Skin of body (tissue), 1 donor: ENCODE measurements at regions not wholly inside any gene's neighbourhood (a gene's known extent, or its start where the extent isn't known, plus 50 kb on each side); places are given as distances from the start of the nearest gene placed in this dataset.

Source experiments
- DNase-seq: peaks from one replicate; lab custom pipeline; 2025; lab: John Stamatoyannopoulos, UW

DNA sequence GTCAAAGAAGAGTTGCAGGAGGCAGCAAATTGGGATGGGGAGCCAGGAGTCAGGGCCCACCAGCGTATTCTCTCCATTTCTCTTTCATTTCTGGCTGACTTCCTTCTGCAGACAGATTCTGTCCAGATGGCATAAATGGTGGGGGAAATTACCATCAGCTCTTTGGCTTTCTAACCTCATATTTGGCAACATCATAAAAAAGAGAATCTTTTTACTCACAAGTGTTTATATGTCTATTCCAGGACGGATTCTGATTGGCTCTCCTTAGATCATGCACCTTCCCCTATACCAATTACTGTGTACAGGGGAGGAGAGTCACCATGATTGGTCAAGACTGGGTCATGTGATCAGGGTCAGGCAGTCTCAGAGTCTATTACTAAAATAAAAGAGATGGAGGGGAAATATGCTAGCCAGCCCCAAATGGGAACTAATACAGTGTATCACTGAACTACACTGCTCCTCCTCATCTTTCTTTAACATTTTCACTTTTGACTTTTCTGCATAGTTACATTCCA is 537.1 kb upstream of the EEF2KMT start:
- DNase-seq = no peak

DNA sequence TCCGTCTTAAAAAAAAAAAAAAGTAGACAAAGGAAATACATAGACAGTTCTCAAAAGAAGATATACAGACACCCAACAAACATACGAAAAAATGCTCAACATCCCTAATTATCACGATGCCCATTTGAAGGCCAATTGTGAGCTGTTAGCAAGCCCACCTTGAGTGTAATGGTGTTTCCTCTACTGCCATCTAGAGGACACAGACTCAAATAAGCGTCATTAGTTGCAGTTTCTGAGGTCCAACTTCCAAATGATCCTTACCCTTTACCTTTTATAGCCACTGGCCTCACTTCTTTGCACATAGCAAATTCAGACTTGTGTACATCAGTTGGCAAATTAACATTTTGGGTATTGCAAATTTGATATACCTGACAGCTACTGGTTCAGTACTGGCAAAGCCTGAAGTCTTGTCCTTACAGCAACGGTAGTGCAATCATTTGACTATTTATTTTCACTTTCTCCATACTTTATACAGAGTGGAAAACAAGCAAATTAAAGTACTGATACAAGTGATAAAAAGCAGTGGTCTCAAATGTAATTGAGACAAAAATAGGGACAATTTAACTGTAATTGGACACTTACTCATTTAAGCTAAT is 536.3 kb upstream of the EEF2KMT start:
- no peak for DNase-seq

DNA sequence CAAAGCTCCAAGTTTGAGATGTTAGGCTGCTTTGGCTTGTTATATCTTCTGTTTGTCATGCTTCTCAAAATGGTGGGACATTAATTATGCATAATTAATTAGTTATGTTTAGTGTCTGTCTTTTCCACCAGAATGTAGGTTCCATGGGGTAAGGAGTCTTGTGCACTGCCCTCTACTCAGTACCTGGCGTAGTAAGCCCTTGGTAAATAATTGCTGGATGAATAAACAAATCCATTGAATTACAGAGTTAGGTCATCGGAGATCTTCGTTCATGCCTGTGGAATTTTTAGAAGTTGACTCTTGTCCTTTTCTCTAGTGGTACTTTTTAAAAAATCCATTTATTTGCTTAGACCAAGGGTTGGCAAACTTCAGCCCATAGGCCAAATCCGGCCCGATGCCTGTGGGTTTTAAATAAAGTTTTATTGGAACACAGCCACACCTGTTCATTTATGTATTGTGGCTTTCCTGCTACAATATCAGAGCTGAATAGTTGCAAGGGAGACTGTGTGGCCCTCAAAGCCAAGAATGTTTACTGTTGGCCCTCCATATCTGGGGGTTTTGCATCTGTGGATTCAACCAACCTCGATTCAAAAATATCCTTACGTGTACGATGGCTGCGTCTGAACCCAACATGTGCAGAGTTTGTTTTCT is 524.8 kb upstream of the EEF2KMT start:
- DNase-seq = no peak

GRCh38 chr16:5621826-5622225 is 524.2 kb upstream of the EEF2KMT start:
- no peak for DNase-seq

DNA sequence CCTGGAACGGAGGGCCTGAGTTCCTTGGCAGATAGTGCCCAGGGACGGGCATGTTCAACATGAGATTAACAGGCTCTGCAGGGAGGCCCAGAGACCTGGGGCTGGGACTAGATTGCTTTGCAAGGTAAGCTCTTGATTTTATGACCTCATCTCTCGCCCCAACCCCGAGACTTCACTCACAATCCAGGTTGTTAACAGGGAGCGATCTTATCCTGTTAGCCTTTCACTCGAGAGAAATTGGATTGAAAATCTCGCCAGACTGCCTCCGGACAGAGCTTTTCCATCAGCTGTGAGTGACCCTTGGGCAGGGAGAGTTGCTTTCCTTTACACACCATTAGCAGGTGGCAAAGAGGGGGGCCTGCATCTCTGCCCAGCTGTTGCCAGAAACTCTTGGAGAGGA is 521.7 kb upstream of the EEF2KMT start:
- no peak for DNase-seq

DNA sequence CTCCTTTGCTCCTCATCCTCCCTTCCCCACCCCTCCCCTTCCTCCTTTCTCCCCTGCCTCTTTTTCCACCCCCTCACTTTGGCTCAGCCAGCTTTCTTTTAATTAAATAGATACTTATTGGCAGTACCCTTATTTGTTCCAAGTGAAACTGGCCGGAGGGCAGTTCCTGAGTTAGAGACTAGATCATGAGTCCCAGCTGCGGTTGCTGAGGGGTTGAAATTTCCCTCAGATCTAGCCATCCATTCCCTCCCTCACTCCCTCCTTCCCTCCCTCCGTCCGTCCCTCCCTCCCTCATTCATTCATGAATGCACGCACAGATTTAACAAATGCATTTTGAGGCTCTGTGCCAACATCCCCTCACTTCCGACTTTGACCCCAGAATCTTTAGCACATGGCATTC is 519.2 kb upstream of the EEF2KMT start:
- no peak for DNase-seq

DNA sequence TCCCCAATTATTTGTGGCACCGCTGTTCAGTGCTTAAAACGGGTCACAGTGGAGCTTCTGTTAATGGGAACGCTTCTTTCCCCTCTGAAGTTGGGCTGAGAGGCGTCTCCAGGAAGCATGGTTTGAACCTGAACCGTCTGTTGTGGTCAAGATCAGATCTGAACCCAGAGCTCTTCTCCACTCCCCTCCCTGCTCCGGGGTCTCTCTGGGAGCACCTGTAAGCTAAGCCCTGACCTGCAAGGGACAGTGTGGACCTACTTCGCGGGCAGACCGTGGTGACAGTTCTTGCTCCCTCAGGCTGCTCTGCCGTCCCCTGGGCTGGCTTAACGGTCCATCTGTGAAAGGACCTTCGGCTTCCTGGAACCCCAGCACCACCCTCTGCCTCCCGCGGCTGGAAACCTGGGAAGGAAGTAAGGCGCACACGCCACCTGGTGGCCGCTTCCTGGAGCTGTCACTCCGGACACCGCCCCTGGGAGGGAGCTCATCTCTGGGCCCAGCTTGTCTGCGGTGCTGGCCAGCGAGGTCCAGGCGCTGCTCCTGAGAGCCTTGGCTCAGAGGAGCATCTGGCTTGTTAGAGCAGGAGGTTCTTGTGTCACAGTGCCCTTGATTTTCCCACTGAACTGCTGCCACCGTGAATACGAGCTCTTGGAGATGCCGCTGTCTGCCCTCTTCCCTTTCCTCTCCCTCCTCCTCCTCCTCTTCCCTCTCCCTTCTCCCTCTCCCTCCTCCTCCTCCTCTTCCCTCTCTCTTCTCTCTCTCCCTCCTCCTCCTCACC is 518.5 kb upstream of the EEF2KMT start:
- no peak for DNase-seq

DNA sequence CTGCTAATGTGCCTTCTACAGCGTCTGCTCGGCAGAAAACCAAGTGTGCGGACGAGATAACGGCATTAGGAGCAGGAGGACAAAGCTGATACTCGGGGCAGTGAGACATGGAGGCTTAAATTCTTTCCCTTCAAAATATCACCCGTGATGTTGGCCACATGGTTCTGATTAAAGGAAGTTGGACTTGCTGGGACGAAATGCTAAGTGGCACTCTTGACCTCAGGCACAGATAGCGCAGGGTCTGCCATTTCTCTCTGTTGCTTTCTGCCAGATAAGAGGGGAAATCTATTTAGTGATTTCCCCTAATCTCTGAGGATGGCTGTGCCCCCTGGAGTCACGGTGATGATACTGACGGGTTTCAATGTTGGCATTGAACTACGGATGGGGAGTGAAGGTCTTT is 509.6 kb upstream of the EEF2KMT start:
- DNase-seq = no peak

- DNase-seq = no peak
These were observed 507.8 kb upstream of the EEF2KMT start for GRCh38 chr16:5605404-5605803.

GRCh38 chr16:5604770-5605169 is 507.2 kb upstream of the EEF2KMT start:
- DNase-seq = no peak

GRCh38 chr16:5603836-5604235 is 506.2 kb upstream of the EEF2KMT start:
- no peak for DNase-seq

- no peak for DNase-seq
These were observed 504.4 kb upstream of the EEF2KMT start for GRCh38 chr16:5601957-5602356.

GRCh38 chr16:5598793-5599192 is 501.2 kb upstream of the EEF2KMT start:
- DNase-seq = no peak

DNA sequence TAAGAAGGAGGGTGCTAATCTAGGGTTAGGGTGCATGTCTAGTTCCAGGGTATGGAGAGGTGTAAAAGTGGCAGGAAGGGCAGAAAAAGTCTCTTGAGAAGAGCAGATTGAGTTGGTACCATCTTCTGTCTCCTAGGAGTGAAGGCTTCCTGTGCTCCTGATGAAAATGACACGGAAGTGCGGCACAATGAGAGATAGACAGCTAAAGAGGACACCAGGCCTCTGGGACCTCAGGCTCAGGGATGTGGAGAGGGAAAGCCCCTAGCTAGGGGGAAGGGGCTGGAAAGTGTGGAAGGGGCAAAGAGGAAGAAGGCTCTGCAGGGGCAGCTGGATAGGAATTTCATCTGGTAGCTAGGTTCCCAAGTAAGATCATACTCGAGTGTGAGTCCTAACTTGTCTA is 498.3 kb upstream of the EEF2KMT start:
- DNase-seq = no peak

DNA sequence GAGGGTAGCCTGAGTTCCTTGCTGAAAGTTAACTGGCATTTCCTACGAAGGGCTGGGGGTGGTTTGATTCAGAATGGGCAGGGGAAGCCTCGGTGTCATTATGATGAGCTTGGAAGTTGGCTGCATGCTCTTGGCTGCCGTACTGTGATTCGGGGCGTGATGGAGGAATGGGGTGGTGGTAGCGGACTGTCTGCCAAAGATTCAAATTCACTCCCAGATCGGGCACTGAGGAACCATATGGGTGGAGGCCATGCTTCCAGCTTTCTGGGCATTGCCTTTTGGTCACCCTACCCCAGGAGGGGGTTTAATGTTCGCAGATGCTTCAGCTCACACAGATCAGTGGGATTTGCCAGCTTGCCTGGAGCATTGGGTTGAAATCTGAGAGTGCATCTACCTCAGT is 492.8 kb upstream of the EEF2KMT start:
- DNase-seq = no peak

- DNase-seq = no peak
These were observed 492.3 kb upstream of the EEF2KMT start for GRCh38 chr16:5589812-5590373.

DNA sequence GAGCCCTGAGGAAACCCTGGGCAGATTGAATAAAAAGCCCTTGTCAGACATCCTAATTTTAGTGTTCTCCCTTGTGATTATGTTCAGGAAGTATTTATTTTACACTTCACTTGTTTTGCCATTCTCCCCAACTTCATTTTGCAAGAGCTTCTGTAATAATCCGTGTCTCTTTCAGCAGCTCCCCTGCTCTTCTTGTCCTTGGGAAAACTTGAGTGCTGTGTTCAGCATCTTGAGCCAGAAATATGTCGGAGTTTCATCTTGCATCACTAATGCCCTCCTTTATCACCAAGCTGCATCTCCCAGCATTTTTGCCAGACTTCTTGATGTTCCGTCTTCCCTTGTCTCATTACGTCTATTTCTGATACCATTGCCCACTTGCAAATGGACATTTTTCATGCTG is 486.5 kb upstream of the EEF2KMT start:
- DNase-seq = no peak

- no peak for DNase-seq
These were observed 484.9 kb upstream of the EEF2KMT start for GRCh38 chr16:5582529-5582928.

GRCh38 chr16:5581908-5582307 is 484.3 kb upstream of the EEF2KMT start:
- no peak for DNase-seq

GRCh38 chr16:5581428-5581827 is 483.8 kb upstream of the EEF2KMT start:
- no peak for DNase-seq

GRCh38 chr16:5580772-5581171 is 483.2 kb upstream of the EEF2KMT start:
- DNase-seq = no peak

DNA sequence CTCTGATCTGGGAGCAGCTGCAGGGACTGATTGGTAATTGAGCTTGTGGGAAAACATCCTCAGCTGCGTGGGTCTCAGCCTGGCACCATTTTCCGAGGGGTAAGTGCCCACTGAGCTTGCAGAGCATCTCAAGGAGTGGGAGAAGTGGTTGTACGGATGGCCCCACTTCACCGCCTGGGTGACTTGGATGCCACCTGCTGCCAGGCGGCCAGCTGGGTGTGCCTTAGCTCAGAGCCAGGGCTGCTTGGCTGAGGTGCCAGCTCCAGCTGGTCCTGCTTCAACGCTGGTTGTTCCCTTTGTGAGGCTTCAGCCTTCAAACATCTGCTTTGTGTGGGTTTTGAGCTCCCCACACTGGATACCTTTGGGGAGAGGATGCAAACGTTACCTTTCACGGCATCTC is 482.7 kb upstream of the EEF2KMT start:
- no peak for DNase-seq
